ENCODE measurements at regions not wholly inside any gene's neighbourhood (a gene's known extent, or its start where the extent isn't known, plus 50 kb on each side); places are given as distances from the start of the nearest gene placed in this dataset.

GRCh38 chr10:128322106-128322505, 195.9 kb upstream of the MKI67 start:
- H2AFZ ChIP-seq (ENCODE audit: low read depth, low read length, poor library complexity, severe bottlenecking): no peak overlapping the region
- no peaks in the 10 kb centered on the region for H3K9me2 ChIP-seq (ENCODE audit: insufficient read depth)
- ATAC-seq (no peak), DNase-seq (ENCODE audit: low read depth, low spot score) (no peak)
- no peaks in the 10 kb centered on the region for H3K79me2 ChIP-seq (ENCODE audit: insufficient read depth, low read length)
- intact Hi-C loops (cut with micrococcal nuclease): no loop called here
- ChIA-PET POLR2A (no interaction called here), RAD21 (ENCODE audit: low non-redundant PET in 1 of 2, low total read pairs in 2 of 2, uncharacterized antibody in 2 of 2, unreplicated experiment in 2 of 2) (no interaction called here), CTCF (no interaction called here)
- no peak overlapping the region for H3K9ac ChIP-seq (ENCODE audit: low read length)
- H3K27me3 ChIP-seq (ENCODE audit: insufficient read depth, low read length): peaks cover 26% of the 10 kb centered on the region
- H3K36me3 ChIP-seq (ENCODE audit: control insufficient read depth in 1 of 2, insufficient read depth in 2 of 2, low read length in 2 of 2): no peaks in the 10 kb centered on the region
- no peaks in the 10 kb centered on the region for H4K20me1 ChIP-seq (ENCODE audit: insufficient read depth)
- BruUV-seq (replicated peaks): no TSS peak
- H3K4me1 ChIP-seq (ENCODE audit: control insufficient read depth in 1 of 2, insufficient read depth in 2 of 2, low read length in 2 of 2): no peaks in the 10 kb centered on the region
- H3K27ac ChIP-seq (ENCODE audit: low read depth, low read length): no peak overlapping the region
- TF ChIP-seq POLR2AphosphoS5 (IDR thresholded peaks at IDR 0.05; ENCODE audit: low read depth, low read length): no peak
- no peaks in the 10 kb centered on the region for H3K9me3 ChIP-seq (ENCODE audit: control insufficient read depth in 1 of 2, insufficient read depth in 1 of 2, low read depth in 1 of 2, low read length in 2 of 2)
- no peak overlapping the region for H3K4me3 ChIP-seq (replicated peaks in 1 of 2; ENCODE audit: low read depth in 1 of 2, low read length in 2 of 2)
- no peak overlapping the region for H3K4me2 ChIP-seq (ENCODE audit: low read length)

- intact Hi-C loops (cut with micrococcal nuclease): no loop called here
- no TSS peak for BruUV-seq (replicated peaks)
- Histone ChIP-seq H3K27ac (ENCODE audit: low read depth, low read length) (no peak overlapping the region), H3K9ac (ENCODE audit: low read length) (no peak overlapping the region), H3K9me2 (ENCODE audit: insufficient read depth) (no peaks in the 10 kb centered on the region), H2AFZ (ENCODE audit: low read depth, low read length, poor library complexity, severe bottlenecking) (no peak overlapping the region), H3K4me1 (ENCODE audit: control insufficient read depth in 1 of 2, insufficient read depth in 2 of 2, low read length in 2 of 2) (no peaks in the 10 kb centered on the region), H4K20me1 (ENCODE audit: insufficient read depth) (no peaks in the 10 kb centered on the region), H3K4me3 (replicated peaks in 1 of 2; ENCODE audit: low read depth in 1 of 2, low read length in 2 of 2) (no peak overlapping the region), H3K9me3 (ENCODE audit: control insufficient read depth in 1 of 2, insufficient read depth in 1 of 2, low read depth in 1 of 2, low read length in 2 of 2) (no peaks in the 10 kb centered on the region), H3K36me3 (ENCODE audit: control insufficient read depth in 1 of 2, insufficient read depth in 2 of 2, low read length in 2 of 2) (no peaks in the 10 kb centered on the region), H3K4me2 (ENCODE audit: low read length) (no peak overlapping the region), H3K79me2 (ENCODE audit: insufficient read depth, low read length) (no peaks in the 10 kb centered on the region), H3K27me3 (ENCODE audit: insufficient read depth, low read length) (peaks cover 31% of the 10 kb centered on the region; the same call in 1 of the 2 replicates)
- ChIA-PET CTCF (no interaction called here), POLR2A (no interaction called here), RAD21 (ENCODE audit: low non-redundant PET in 1 of 2, low total read pairs in 2 of 2, uncharacterized antibody in 2 of 2, unreplicated experiment in 2 of 2) (no interaction called here)
- TF ChIP-seq ZFX (IDR thresholded peaks at IDR 0.05): no peak
- no peak for TF ChIP-seq POLR2AphosphoS5 (IDR thresholded peaks at IDR 0.05; ENCODE audit: low read depth, low read length)
- ATAC-seq (no peak), DNase-seq (ENCODE audit: low read depth, low spot score) (no peak)
Observed at GRCh38 chr10:128322950-128323349, 196.7 kb upstream of the MKI67 start.
